HG03378 (cell line): ENCODE measurements at regions not wholly inside any gene's neighbourhood (a gene's known extent, or its start where the extent isn't known, plus 50 kb on each side); places are given as distances from the start of the nearest gene placed in this dataset.
A peak's percentile ranks its signal among the peaks of the same experiment; 100 is the strongest.

Experiments
- ATAC-seq: cut with Tn5 transposase; IDR thresholded peaks from one replicate; pipeline ENCODE4 v1.9.1; 2021; ENCODE audit warnings: mild to moderate bottlenecking, moderate library complexity; ENCODE audit not compliant: unreplicated experiment

GRCh38 chr12:45102818-45103217, 51.9 kb upstream of the DBX2 start:
- ATAC-seq, result no peak

GRCh38 chr12:45105996-45106395, 55.1 kb upstream of the DBX2 start:
- ATAC-seq, result no peak

GRCh38 chr12:45112306-45112705, 61.4 kb upstream of the DBX2 start:
- ATAC-seq, result no peak

GRCh38 chr12:45121224-45121623, 70.3 kb upstream of the DBX2 start:
- no peak for ATAC-seq

GRCh38 chr12:45122768-45123380, 72.0 kb upstream of the DBX2 start:
- no peak for ATAC-seq

- no peak for ATAC-seq
Measured at GRCh38 chr12:45124485-45125155, 73.7 kb upstream of the DBX2 start.

- no peak for ATAC-seq
Measured at GRCh38 chr12:45125997-45126396, 75.1 kb upstream of the DBX2 start.

- ATAC-seq, result no peak
Measured at GRCh38 chr12:45128637-45129036, 77.7 kb upstream of the DBX2 start.

- peak; percentile 90 for ATAC-seq
Measured at GRCh38 chr12:45130881-45131281, 80.0 kb upstream of the DBX2 start.

- ATAC-seq, result no peak
Measured at GRCh38 chr12:45131506-45131905, 80.6 kb upstream of the DBX2 start.

GRCh38 chr12:45138609-45139008, 77.3 kb upstream of the ANO6 start:
- ATAC-seq, result no peak

- ATAC-seq, result no peak
Measured at GRCh38 chr12:45148006-45148405, 67.9 kb upstream of the ANO6 start.

- no peak for ATAC-seq
Measured at GRCh38 chr12:45148619-45149018, 67.3 kb upstream of the ANO6 start.

- ATAC-seq, result no peak
Measured at GRCh38 chr12:45165284-45165683, 50.6 kb upstream of the ANO6 start.

GRCh38 chr12:45166056-45166455, 49.8 kb upstream of the ANO6 start:
- ATAC-seq, result no peak
